IPS-18a (cell line): ENCODE measurements at regions not wholly inside any gene's neighbourhood (a gene's known extent, or its start where the extent isn't known, plus 50 kb on each side); places are given as distances from the start of the nearest gene placed in this dataset.

Experiments
- H3K27ac ChIP-seq: one replicate; pipeline ENCODE4 v1.5.1; 2013; ENCODE audit warnings: low read length
- H3K27me3 ChIP-seq: one replicate; pipeline ENCODE4 v1.6.1; 2013; ENCODE audit warnings: mild to moderate bottlenecking, low read length; ENCODE audit not compliant: control insufficient read depth, insufficient read depth
- H3K36me3 ChIP-seq: one replicate; pipeline ENCODE4 v1.6.1; 2013; ENCODE audit warnings: low read depth, low read length; ENCODE audit not compliant: control insufficient read depth
- H3K4me1 ChIP-seq: one replicate; pipeline ENCODE4 v1.6.1; 2013; ENCODE audit warnings: low read depth, low read length; ENCODE audit not compliant: control insufficient read depth
- H3K4me3 ChIP-seq: one replicate; pipeline ENCODE4 v1.5.1; 2013; ENCODE audit warnings: low read length
- H3K9ac ChIP-seq: one replicate; pipeline ENCODE4 v1.6.1; 2013; ENCODE audit warnings: mild to moderate bottlenecking, low read length, moderate library complexity
- H3K9me3 ChIP-seq: one replicate; pipeline ENCODE4 v1.6.1; 2013; ENCODE audit warnings: low read depth, low read length; ENCODE audit not compliant: control insufficient read depth

GRCh38 chr6:113376847-113377165 is 480.3 kb upstream of the MARCKS start:
- Histone ChIP-seq H3K9me3 (no peaks in the 10 kb centered on the region), H3K36me3 (no peaks in the 10 kb centered on the region), H3K4me1 (no peaks in the 10 kb centered on the region), H3K27me3 (no peaks in the 10 kb centered on the region), H3K4me3 (no peak overlapping the region), H3K27ac (no peak overlapping the region), H3K9ac (no peak overlapping the region)

- Histone ChIP-seq H3K4me1 (no peaks in the 10 kb centered on the region), H3K36me3 (no peaks in the 10 kb centered on the region), H3K27ac (no peak overlapping the region), H3K4me3 (no peak overlapping the region), H3K9me3 (no peaks in the 10 kb centered on the region), H3K9ac (no peak overlapping the region), H3K27me3 (no peaks in the 10 kb centered on the region)
Measured at GRCh38 chr6:113377362-113377942, 479.7 kb upstream of the MARCKS start.

- Histone ChIP-seq H3K27ac (no peak overlapping the region), H3K4me3 (no peak overlapping the region), H3K36me3 (no peaks in the 10 kb centered on the region), H3K9ac (no peak overlapping the region), H3K4me1 (no peaks in the 10 kb centered on the region), H3K27me3 (no peaks in the 10 kb centered on the region), H3K9me3 (no peaks in the 10 kb centered on the region)
Measured at GRCh38 chr6:113380591-113380990, 476.6 kb upstream of the MARCKS start.

GRCh38 chr6:113381232-113381631 is 475.9 kb upstream of the MARCKS start:
- Histone ChIP-seq H3K4me3 (no peak overlapping the region), H3K27me3 (no peaks in the 10 kb centered on the region), H3K27ac (no peak overlapping the region), H3K9ac (no peak overlapping the region), H3K4me1 (no peaks in the 10 kb centered on the region), H3K36me3 (no peaks in the 10 kb centered on the region), H3K9me3 (no peaks in the 10 kb centered on the region)

GRCh38 chr6:113381959-113382358 is 475.2 kb upstream of the MARCKS start:
- Histone ChIP-seq H3K36me3 (no peaks in the 10 kb centered on the region), H3K9me3 (no peaks in the 10 kb centered on the region), H3K9ac (no peak overlapping the region), H3K4me3 (no peak overlapping the region), H3K27ac (no peak overlapping the region), H3K27me3 (no peaks in the 10 kb centered on the region), H3K4me1 (no peaks in the 10 kb centered on the region)

- H3K9me3 ChIP-seq = no peaks in the 10 kb centered on the region
- no peaks in the 10 kb centered on the region for H3K27me3 ChIP-seq
- H3K4me1 ChIP-seq = no peaks in the 10 kb centered on the region
- no peak overlapping the region for H3K27ac ChIP-seq
- no peak overlapping the region for H3K9ac ChIP-seq
- no peaks in the 10 kb centered on the region for H3K36me3 ChIP-seq
- no peak overlapping the region for H3K4me3 ChIP-seq
Measured at GRCh38 chr6:113383701-113384100, 473.4 kb upstream of the MARCKS start.

GRCh38 chr6:113385020-113385431 is 472.1 kb upstream of the MARCKS start:
- Histone ChIP-seq H3K4me1 (no peaks in the 10 kb centered on the region), H3K27me3 (no peaks in the 10 kb centered on the region), H3K27ac (no peak overlapping the region), H3K4me3 (no peak overlapping the region), H3K9me3 (no peaks in the 10 kb centered on the region), H3K9ac (no peak overlapping the region), H3K36me3 (no peaks in the 10 kb centered on the region)

DNA sequence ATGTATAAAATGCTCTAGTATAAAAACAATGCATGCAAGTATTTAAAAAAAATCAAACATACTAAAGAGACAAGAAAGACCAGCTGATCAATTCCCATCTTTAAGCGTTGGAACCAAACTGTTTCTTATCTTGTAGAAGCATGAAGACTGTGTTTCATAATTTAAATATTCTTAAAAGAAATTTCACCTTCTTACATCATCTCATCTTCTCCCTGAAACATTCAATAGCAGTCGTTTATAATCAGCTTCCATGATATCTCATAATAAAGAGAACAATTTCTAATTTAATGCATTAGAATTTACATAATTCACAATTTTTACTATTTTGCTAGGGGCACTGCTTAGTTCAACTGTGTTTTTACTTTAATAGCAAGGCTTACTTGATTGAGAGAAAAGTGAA is 468.1 kb upstream of the MARCKS start:
- no peaks in the 10 kb centered on the region for H3K27me3 ChIP-seq
- no peaks in the 10 kb centered on the region for H3K9me3 ChIP-seq
- no peak overlapping the region for H3K27ac ChIP-seq
- no peak overlapping the region for H3K4me3 ChIP-seq
- H3K4me1 ChIP-seq = no peaks in the 10 kb centered on the region
- no peak overlapping the region for H3K9ac ChIP-seq
- H3K36me3 ChIP-seq = no peaks in the 10 kb centered on the region

- H3K27me3 ChIP-seq = no peaks in the 10 kb centered on the region
- no peaks in the 10 kb centered on the region for H3K36me3 ChIP-seq
- no peaks in the 10 kb centered on the region for H3K9me3 ChIP-seq
- no peak overlapping the region for H3K9ac ChIP-seq
- no peaks in the 10 kb centered on the region for H3K4me1 ChIP-seq
- H3K27ac ChIP-seq = no peak overlapping the region
- H3K4me3 ChIP-seq = no peak overlapping the region
Measured at GRCh38 chr6:113392551-113393055, 464.5 kb upstream of the MARCKS start.

GRCh38 chr6:113394216-113394615 is 462.9 kb upstream of the MARCKS start:
- Histone ChIP-seq H3K4me1 (no peaks in the 10 kb centered on the region), H3K9me3 (no peaks in the 10 kb centered on the region), H3K27me3 (no peaks in the 10 kb centered on the region), H3K27ac (no peak overlapping the region), H3K4me3 (no peak overlapping the region), H3K9ac (no peak overlapping the region), H3K36me3 (no peaks in the 10 kb centered on the region)

- H3K27ac ChIP-seq = no peak overlapping the region
- no peaks in the 10 kb centered on the region for H3K36me3 ChIP-seq
- H3K9me3 ChIP-seq = no peaks in the 10 kb centered on the region
- H3K4me1 ChIP-seq = no peaks in the 10 kb centered on the region
- no peak overlapping the region for H3K9ac ChIP-seq
- H3K4me3 ChIP-seq = no peak overlapping the region
- no peaks in the 10 kb centered on the region for H3K27me3 ChIP-seq
Measured at GRCh38 chr6:113394729-113395128, 462.4 kb upstream of the MARCKS start.

- no peaks in the 10 kb centered on the region for H3K4me1 ChIP-seq
- no peak overlapping the region for H3K9ac ChIP-seq
- no peak overlapping the region for H3K27ac ChIP-seq
- no peaks in the 10 kb centered on the region for H3K9me3 ChIP-seq
- no peaks in the 10 kb centered on the region for H3K36me3 ChIP-seq
- no peak overlapping the region for H3K4me3 ChIP-seq
- no peaks in the 10 kb centered on the region for H3K27me3 ChIP-seq
Measured at GRCh38 chr6:113396730-113397129, 460.4 kb upstream of the MARCKS start.
